GM19395 (cell line): ENCODE measurements at regions not wholly inside any gene's neighbourhood (a gene's known extent, or its start where the extent isn't known, plus 50 kb on each side); places are given as distances from the start of the nearest gene placed in this dataset.

Source experiments
- ATAC-seq: cut with Tn5 transposase; IDR thresholded peaks from one replicate; pipeline ENCODE4 v1.9.1; 2021; ENCODE audit warnings: mild to moderate bottlenecking, moderate library complexity; ENCODE audit not compliant: unreplicated experiment

DNA sequence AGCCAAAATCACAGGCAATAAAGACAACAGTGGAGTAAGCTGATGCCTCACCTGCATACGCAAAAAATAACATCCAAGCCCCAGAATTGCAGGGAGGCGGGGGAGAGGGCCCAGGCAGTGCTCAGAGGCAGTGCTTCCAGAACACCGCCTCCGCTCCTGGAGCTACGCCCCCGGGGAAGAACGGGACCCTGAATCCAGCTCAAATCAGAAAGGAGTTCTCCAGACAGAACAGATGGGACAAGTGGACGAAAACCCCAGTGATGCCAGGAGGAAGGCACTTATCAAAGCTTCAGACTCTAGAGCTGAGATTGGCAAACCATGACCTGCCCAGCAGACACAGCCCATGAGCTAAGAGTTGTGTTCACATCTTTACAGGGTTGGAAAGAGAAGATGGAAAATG lies 683.9 kb downstream of the TBC1D22A start:
- no peak for ATAC-seq

- no peak for ATAC-seq
Measured at GRCh38 chr22:47445716-47446290, 683.4 kb downstream of the TBC1D22A start.

GRCh38 chr22:47445212-47445611 lies 682.8 kb downstream of the TBC1D22A start:
- ATAC-seq, result no peak

GRCh38 chr22:47444746-47445065 lies 682.3 kb downstream of the TBC1D22A start:
- no peak for ATAC-seq

DNA sequence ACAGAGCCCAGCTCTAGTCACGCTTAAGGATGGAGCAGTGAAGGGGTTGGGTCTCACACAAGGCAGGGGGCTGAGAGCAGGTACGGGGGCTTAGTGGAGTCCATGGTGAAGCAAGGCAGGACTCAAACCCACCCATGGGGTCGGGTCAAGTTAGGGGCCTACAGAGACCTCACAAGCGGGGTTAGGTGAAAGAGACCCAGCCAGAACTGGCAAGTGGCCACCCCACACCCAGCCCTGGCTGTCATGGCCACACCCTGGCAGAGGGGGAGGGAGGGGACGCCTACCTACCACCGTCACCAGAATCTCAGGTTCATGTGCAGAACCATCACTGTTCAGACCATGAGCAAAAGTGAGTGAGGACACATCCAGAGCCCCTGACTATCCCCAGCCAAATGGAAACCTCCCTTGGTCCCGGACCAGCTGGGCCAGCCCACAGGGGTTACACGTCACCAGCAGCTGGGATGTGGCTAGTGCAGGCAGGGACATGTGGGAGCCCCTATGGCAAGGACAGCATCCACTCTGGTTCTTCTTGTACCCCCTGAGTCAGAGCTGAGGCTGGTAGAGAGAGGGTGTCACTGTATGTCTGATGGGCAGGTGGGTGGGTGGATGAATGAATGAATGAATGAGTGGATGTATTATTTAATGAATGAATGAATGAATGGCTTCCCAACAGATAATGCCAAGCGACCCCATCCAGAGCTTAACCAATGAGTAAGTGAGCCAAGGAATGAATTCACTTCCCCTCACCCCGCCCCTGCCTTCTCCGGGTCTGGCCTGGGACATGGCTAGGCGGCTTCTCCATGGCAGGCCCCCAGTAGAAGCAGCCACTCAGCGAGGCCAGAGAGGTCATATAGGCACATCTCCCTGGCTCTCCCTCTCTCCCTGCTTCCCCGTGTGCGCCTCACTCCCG lies 681.6 kb downstream of the TBC1D22A start:
- ATAC-seq, result no peak

DNA sequence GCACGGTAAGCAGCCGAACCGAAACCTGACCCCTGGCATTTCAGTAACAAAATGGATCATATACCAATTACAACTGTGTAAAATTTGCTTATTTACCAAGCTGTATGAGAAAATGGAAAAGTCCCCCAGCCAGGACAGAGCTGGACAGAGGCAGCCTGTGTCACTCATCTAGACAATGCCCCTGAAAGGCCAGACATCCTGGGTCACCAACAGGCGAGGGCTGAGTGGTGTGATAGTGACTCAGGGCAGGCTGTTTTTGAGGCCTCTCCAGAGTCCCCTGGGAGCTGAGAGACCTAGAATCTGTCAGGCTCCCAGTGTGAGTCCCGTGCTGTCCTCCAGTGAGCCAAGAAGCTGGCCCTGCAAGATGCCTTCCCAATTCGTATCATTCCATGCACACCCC lies 680.4 kb downstream of the TBC1D22A start:
- ATAC-seq, result no peak

- no peak for ATAC-seq
Measured at GRCh38 chr22:47439643-47440265, 677.3 kb downstream of the TBC1D22A start.

DNA sequence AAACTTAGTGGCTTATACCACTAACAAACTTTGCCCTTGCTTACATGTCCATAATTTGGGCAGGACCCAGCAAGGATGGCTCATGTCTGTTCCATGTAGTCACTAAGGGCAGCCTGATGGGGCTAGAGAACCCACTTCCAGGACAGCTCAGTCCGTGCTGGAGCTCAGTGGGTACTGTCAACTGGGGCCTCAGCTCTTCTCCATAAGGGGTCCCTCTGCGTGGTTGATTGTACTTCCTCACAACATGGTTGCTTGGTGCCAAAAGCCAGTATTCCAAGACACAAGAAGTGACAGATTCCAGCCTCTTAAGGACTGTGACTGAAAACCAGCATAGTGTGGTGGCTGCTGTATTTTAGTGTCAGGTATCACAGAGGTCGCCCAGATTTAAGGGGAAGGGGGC lies 675.2 kb downstream of the TBC1D22A start:
- ATAC-seq, result no peak

- ATAC-seq, result no peak
Measured at GRCh38 chr22:47437110-47437509, 674.7 kb downstream of the TBC1D22A start.

GRCh38 chr22:47435826-47436225 lies 673.4 kb downstream of the TBC1D22A start:
- no peak for ATAC-seq

DNA sequence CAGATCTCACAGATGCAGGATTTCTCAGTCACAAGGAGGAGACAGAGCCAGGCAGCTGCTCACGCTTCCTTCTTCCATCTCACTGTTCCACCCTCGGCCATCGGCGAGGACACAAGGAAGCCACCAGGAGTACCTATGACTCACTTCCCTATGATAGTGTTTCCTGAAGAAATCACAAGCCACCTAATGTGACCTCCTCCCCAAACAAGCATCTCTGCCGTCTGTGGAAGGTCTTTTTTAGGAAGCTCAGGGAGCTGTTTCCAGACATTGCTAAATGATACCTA lies 672.7 kb downstream of the TBC1D22A start:
- no peak for ATAC-seq

DNA sequence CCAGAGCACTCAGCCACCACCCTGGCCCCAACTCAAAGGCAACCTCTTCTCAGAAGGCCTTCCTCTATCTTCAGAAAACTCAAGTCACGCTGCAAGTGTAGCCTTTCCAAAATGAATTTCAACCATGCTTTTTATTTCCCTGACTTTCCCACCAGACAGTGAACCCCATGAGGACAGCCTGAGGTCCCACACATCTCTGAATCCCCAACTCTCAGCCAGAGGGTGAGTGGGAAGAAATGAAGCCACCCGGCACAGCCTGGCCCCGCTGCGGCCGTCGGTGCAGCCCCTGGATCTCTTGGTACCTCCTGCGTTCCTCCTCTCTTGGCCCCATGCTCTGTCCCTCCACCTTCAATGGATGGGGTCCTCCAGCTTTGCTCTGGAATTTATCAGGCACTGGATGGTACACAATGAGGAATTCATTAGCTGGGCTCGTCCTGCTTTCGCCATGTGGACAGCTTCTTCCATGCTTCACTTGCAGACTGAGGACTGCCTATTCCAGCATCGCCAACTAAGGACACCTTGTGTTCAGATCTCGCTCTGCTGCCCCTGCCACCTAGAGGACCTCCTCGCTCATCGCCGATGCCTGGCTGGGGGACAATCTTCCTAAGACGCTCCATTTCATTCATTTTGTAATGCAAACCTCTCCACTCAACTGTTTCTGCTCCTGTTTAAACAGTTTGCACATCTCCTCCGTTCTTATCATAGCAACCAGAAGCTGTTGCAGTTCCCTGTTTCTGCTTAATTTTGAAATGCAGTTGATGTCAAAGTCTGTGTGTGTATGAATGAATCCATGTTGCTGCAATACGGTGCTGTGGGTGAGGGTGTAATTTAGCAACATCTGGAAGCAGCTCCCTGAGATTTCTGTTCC lies 672.1 kb downstream of the TBC1D22A start:
- no peak for ATAC-seq

- no peak for ATAC-seq
Measured at GRCh38 chr22:47433627-47434026, 671.2 kb downstream of the TBC1D22A start.

- no peak for ATAC-seq
Measured at GRCh38 chr22:47432683-47433082, 670.2 kb downstream of the TBC1D22A start.

DNA sequence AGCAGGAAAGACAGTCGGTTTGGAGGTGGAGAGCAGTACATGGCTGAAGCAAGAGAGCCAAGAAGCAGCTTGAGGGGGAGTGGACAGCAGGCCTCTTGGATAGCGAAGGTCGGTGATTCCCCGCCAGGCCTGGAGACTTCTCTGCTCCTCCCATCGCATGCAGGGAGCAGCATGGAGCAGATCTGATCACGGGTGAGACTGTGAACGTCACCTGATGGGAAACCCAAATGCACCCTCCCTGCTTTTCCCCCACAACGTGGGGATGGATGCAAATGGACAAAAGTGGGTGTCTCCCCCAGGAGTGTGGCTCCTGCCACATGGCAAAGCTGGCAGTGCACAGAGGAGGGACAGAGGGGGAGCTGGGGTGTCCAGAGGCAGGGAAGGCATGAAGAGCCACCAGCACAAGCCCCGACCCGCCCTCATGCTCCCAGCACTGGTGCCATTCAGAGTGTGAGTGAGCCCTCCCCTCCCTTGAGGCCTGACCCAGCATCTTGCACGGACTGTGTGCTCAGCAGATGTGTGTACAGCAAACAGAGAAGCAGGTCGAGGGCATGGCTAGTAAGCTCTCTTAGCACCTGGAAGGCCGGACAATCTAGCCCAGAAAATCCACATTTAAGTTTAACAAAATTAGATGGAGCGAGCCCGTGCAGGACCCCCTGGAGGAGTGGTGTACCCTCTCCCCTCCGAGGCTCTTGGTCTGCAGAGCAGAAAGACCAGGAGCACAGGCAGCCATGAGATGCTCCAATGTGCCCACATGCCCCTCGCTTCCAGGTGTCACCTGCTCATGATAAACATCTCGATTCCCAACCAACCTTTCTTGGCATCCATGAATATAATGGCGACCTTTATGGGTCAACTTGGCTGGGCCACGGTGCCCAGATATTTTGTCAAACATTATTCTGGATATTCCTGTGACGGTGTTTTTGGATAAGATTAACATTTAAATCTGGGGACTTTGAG lies 661.7 kb downstream of the TBC1D22A start:
- no peak for ATAC-seq

DNA sequence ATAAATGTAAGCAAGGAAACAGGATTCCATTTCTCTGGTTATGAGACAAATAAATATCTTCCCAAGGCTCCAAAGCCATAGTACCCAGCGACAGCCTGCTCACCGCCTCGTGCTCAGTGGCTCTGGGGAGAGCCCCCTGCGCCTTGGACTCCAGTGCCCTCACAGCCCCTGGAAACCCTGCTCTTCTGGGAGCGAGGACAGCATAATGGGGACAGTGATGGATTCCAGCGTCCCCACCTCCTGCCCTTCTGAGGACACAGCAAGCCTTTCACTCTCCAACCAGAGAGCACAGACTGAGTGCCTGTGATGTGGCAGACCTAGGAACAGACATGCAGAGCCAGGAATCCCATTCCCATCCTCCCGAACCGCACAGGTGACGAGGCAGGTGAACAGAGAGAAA lies 660.8 kb downstream of the TBC1D22A start:
- ATAC-seq, result no peak

DNA sequence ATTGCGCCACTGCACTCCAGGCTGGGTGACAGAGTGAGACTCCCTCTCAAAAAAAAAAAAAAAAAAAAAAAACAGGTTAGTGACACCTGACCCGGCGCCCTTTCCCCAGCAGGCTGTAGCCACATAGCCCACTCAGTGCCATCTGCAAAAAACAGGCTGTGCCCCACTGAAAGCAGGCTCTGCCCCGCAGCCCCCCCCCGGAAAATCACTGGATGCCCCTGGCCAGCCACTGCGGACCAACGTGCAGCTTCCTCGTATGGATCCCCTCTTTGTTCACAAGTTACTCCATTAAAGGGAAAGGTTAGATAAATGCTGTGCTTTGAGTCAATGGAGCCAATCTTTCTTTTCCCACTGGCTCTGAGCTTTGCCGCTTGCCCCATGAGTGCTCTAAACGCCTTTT lies 660.3 kb downstream of the TBC1D22A start:
- ATAC-seq, result no peak

DNA sequence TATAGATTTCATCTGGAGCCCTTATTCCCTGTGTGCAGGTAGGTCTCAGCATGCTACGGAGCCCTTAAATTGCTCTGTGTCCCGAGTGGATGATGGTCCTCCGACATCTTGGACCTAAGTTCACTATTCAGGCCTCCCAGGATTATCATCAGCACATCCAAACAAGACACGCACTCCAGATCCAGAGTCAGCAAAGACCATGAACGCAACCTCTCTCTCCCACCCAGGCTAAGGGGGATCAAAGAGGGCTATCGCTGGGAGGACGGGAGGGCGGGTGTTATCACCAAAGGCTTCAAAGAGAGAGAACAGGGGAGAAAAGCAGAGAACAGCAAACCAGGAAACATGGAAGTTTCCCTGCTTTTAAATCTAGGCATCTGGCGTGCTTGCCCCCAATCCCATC lies 659.4 kb downstream of the TBC1D22A start:
- no peak for ATAC-seq

DNA sequence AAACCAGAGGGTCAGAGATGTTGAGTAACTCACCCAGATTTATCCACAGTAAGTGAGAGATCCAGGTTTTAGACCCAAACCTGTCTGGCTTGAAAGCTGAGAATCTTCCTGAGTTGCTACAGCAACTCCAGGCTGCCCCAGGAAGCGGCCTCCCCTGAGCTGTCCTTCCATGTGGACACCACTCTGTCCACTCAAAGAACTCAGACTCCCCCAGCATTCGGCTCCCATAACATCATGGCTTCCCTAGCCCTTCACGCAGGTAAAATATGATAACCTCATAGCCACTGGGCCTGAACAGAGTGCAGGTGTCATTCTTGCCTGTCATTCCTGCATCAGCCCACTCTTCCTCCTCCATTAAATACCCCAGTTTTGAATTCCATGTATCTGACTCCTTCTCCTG lies 657.8 kb downstream of the TBC1D22A start:
- no peak for ATAC-seq

GRCh38 chr22:47419239-47419638 lies 656.8 kb downstream of the TBC1D22A start:
- ATAC-seq, result no peak
